SKM-1 (cell line): ENCODE measurements at regions not wholly inside any gene's neighbourhood (a gene's known extent, or its start where the extent isn't known, plus 50 kb on each side); places are given as distances from the start of the nearest gene placed in this dataset.

Experiments used
- DNase-seq: peaks from one replicate; lab custom pipeline; 2025; ENCODE audit not compliant: unreplicated experiment; lab: John Stamatoyannopoulos, UW

- DNase-seq = no peak
Measured at GRCh38 chr14:87879389-87879788, 113.6 kb downstream of the GALC start.

GRCh38 chr14:87878959-87879358 is 114.0 kb downstream of the GALC start:
- DNase-seq = no peak

- DNase-seq = no peak
Measured at GRCh38 chr14:87877877-87878276, 115.1 kb downstream of the GALC start.

- DNase-seq = no peak
Measured at GRCh38 chr14:87874676-87875075, 118.3 kb downstream of the GALC start.

- no peak for DNase-seq
Measured at GRCh38 chr14:87873741-87874140, 119.2 kb downstream of the GALC start.

DNA sequence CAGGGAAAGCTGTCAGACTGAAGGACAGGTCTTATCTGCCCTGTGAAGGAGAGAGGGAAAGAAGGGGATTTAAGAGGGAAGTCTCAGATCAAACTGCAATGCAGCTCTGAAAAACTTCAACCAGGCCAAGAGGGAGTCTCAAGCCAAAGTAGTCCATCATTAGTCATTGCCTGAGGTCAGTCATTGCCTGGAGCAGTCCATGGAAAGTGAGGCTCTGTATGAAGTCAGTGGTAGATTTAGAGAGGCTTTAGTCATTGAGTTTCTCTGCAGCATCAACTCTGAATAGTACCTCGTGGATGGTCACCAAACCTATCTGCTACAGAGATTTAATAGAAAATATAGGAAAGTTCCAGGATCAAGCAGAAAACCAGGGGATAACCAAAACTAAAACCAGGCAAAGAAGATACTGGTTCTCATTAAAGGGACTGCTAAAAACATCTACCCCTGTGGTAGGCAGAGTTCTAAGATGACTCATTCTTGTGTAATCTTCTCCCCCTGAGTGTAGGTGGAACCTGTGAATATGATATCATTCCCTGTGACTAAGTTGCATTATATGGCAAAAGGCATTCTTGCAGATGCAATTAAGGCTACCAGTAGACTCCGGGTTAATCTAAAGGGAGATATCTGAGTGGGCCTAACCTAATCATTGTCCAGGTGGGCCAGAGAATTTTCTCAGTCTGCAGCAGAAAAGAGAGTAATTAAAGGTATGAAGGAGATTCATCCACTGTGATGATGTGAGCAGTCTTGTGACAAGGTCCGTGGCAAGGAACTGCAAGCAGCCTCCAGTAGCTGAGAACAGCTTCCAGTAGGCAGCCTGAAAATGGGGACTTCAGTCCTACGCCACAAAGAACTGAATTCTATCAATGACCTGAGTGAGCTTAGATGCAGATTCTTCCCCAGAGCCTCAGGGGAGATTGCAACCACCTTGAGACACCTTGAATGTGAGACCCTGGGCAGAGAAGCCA is 123.1 kb downstream of the GALC start:
- no peak for DNase-seq

GRCh38 chr14:87868920-87869319 is 124.1 kb downstream of the GALC start:
- DNase-seq = no peak

DNA sequence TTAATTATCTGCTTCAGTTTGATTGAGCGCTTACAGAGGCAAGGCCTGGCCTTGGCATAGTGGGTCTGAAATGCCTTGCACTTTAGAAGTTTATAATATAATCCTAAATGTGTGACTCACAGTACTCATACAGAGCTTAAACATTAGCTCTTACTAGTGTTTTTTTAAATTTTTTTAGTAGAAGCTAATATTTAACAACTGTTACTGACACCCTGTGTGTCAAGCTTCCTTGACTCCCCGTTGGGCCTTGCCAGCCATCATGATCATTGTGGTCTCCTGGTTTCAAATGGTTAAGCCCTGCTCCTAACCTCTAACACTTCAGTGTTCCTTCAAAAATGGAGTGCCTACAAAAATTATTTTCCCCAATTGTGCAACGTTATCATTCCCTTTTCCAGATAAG is 126.9 kb downstream of the GALC start:
- no peak for DNase-seq

GRCh38 chr14:87864356-87865270 is 128.4 kb downstream of the GALC start:
- no peak for DNase-seq

DNA sequence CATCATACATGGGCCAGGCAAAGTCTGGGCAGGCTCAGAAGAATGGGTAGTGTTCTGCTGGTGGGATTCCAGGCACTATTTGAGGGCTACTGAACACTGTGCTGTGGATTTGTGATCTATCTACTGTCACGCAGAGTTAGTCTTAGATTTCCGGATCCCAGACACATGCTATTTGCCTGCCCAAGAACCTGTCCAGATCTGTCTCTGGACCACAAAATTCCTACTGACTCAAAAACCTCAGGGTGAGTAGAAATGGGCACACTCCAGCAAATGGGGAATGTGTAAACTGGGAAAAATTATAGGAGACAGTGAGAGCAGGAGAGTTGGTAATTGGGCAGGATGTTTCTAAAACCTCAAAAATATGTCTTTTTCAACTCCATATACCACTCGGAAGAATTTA is 129.9 kb downstream of the GALC start:
- DNase-seq = no peak

DNA sequence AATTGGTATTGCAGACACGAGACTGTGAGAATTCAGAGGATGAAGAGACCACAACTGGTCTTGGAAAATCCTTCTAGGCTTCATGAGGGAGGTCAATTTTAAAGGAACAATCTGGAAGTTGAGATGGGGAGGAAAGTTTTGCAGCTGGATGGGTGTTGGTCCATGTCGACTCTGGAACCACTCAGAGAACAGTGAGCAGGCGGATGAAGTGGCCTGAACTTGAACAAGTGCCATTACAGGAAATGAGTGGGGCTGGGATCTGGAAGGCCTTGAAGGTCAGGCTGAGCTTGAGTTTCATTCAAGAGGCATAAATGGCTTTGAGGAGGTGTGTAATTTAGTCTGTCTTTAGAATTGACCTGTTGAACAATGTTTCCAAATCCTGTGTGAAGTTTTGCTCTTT is 140.9 kb downstream of the GALC start:
- no peak for DNase-seq

DNA sequence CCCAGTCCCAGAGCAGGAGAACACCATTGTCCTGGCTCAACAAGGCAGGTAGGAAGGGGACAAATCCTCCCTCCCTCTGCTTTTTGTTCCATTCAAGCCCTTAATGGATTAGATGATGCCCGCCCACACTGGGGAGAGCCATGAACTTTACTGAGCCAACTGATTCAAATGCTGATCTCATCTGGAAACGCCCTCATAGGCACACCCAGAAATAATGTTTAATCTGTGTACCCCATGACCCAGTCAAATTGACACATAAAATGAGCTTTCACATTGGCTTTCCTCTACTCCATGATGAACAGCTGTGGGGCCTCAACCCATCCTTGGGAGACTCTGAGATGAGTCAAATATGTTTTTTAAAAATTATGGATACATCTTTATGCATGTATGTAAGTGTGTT is 141.8 kb downstream of the GALC start:
- DNase-seq = no peak

- no peak for DNase-seq
Measured at GRCh38 chr14:87847216-87847755, 145.7 kb downstream of the GALC start.

GRCh38 chr14:87840906-87841305 is 152.1 kb downstream of the GALC start:
- DNase-seq = no peak

DNA sequence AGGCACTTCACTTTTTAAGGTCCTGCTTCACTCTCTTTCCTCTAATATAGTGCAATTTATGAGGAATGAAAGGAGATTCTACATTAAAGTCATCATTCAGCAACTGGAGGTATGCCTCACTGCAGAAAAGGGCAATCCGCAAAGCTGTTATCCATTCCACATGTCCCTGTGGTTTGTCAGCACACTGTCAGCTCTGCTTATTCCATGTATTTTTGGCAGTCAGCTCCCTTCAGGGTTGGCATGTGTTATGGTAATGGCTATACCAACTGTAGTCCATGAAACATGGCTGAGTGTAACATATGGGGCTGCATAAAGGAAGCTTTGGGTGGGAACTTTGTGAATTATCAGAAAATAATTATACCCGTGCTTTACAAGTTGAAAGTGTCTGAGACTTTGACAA is 154.1 kb downstream of the GALC start:
- no peak for DNase-seq

GRCh38 chr14:87837296-87837695 is 155.7 kb downstream of the GALC start:
- DNase-seq = no peak

GRCh38 chr14:87834594-87834993 is 158.4 kb downstream of the GALC start:
- DNase-seq = no peak

DNA sequence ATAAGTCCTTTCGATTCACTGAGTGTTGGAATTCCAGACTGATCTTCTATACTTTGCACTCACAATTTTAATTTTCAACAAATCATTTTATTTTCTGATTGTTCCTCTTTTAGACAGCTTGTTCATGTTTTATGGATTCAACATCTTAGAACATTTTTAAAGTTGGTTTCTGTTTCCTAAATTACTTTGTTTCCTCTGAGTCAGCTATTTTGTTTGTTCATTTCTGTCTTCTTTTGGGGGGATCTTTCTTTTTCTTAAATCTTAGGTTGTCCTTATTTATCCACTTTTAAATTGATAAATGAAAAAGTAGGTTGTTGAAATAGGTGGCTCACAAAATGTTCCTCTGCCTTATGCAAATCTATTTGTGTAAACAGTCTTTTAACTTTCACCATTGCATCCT is 160.0 kb downstream of the GALC start:
- DNase-seq = no peak

GRCh38 chr14:87830443-87831096 is 162.4 kb downstream of the GALC start:
- DNase-seq = no peak

GRCh38 chr14:87829543-87829942 is 163.4 kb downstream of the GALC start:
- DNase-seq = no peak

- no peak for DNase-seq
Measured at GRCh38 chr14:87824266-87824665, 168.7 kb downstream of the GALC start.
